Eye (tissue), 1 donor: ENCODE measurements at regions not wholly inside any gene's neighbourhood (a gene's known extent, or its start where the extent isn't known, plus 50 kb on each side); places are given as distances from the start of the nearest gene placed in this dataset.
"Not testable (repeated sequence)": the region's sequence is repeated elsewhere in the genome, so short reads cannot be mapped to it uniquely, and the experiment has no call there.

Experiments
- DNase-seq: peaks from one replicate; pipeline ENCODE4 v3.0.0-alpha.2; 2015

GRCh38 chr4:138344851-138345250, 102.7 kb upstream of the SLC7A11 start:
- DNase-seq = no peak

- no peak for DNase-seq
Observed at GRCh38 chr4:138344054-138344453, 101.9 kb upstream of the SLC7A11 start.

- DNase-seq = no peak
Observed at GRCh38 chr4:138341739-138342415, 99.7 kb upstream of the SLC7A11 start.

- no peak for DNase-seq
Observed at GRCh38 chr4:138338840-138339239, 96.7 kb upstream of the SLC7A11 start.

GRCh38 chr4:138338222-138338621, 96.1 kb upstream of the SLC7A11 start:
- DNase-seq = not testable (repeated sequence)

- no peak for DNase-seq
Observed at GRCh38 chr4:138334346-138335016, 92.3 kb upstream of the SLC7A11 start.

- DNase-seq = not testable (repeated sequence)
Observed at GRCh38 chr4:138332415-138332814, 90.3 kb upstream of the SLC7A11 start.

GRCh38 chr4:138330531-138330930, 88.4 kb upstream of the SLC7A11 start:
- DNase-seq = no peak

GRCh38 chr4:138329506-138330070, 87.4 kb upstream of the SLC7A11 start:
- no peak for DNase-seq

- no peak for DNase-seq
Observed at GRCh38 chr4:138327338-138327737, 85.2 kb upstream of the SLC7A11 start.

- DNase-seq = no peak
Observed at GRCh38 chr4:138320831-138321230, 78.7 kb upstream of the SLC7A11 start.

GRCh38 chr4:138320030-138320429, 77.9 kb upstream of the SLC7A11 start:
- no peak for DNase-seq

GRCh38 chr4:138317175-138317748, 75.1 kb upstream of the SLC7A11 start:
- DNase-seq = no peak

GRCh38 chr4:138312536-138312911, 70.4 kb upstream of the SLC7A11 start:
- DNase-seq = no peak

- DNase-seq = no peak
Observed at GRCh38 chr4:138311771-138312535, 69.8 kb upstream of the SLC7A11 start.

- DNase-seq = no peak
Observed at GRCh38 chr4:138310991-138311390, 68.8 kb upstream of the SLC7A11 start.

- no peak for DNase-seq
Observed at GRCh38 chr4:138310498-138310897, 68.3 kb upstream of the SLC7A11 start.

GRCh38 chr4:138308356-138308755, 66.2 kb upstream of the SLC7A11 start:
- DNase-seq = no peak

- DNase-seq = no peak
Observed at GRCh38 chr4:138307319-138307718, 65.2 kb upstream of the SLC7A11 start.

GRCh38 chr4:138305050-138305449, 62.9 kb upstream of the SLC7A11 start:
- DNase-seq = no peak

GRCh38 chr4:138301536-138301935, 59.4 kb upstream of the SLC7A11 start:
- peak; percentile 30 for DNase-seq

GRCh38 chr4:138300616-138301015, 58.5 kb upstream of the SLC7A11 start:
- no peak for DNase-seq

- peak; percentile 33 for DNase-seq
Observed at GRCh38 chr4:138299881-138300280, 57.7 kb upstream of the SLC7A11 start.
